Neural cell (in vitro differentiated cells): ENCODE measurements at regions not wholly inside any gene's neighbourhood (a gene's known extent, or its start where the extent isn't known, plus 50 kb on each side); places are given as distances from the start of the nearest gene placed in this dataset.

Experiments
- EP300 ChIP-seq: fragments of 450-650 bp; conservative IDR thresholded peaks from 2 replicates; pipeline ENCODE4 v1.6.1; 2014; ENCODE audit warnings: antibody characterized with exemption, mild to moderate bottlenecking, moderate library complexity; ENCODE audit not compliant: poor library complexity, severe bottlenecking
- EZH2 ChIP-seq: fragments of 200-600, 300-800 bp; shearing (Covaris generic), sonication (generic); IDR thresholded peaks from 2 replicates; pipeline ENCODE4 v1.6.1; 2014; ENCODE audit warnings: antibody characterized with exemption, low read length, borderline replicate concordance, mild to moderate bottlenecking; ENCODE audit not compliant: insufficient read depth, poor library complexity, severe bottlenecking
- POLR2AphosphoS5 ChIP-seq: IDR thresholded peaks from 2 replicates; pipeline ENCODE4 v1.6.1; 2012
- RAD21 ChIP-seq: fragments of 450-650 bp; conservative IDR thresholded peaks from 2 replicates; pipeline ENCODE4 v1.6.1; 2014; ENCODE audit warnings: antibody characterized with exemption, mild to moderate bottlenecking, moderate library complexity
- REST ChIP-seq: IDR thresholded peaks from 2 replicates; pipeline ENCODE4 v1.6.1; 2012; ENCODE audit warnings: borderline replicate concordance
- SMC3 ChIP-seq: fragments of 450-650 bp; conservative IDR thresholded peaks from 2 replicates; pipeline ENCODE4 v1.6.1; 2014; ENCODE audit warnings: antibody characterized with exemption, mild to moderate bottlenecking, moderate library complexity; ENCODE audit not compliant: poor library complexity
- TAF1 ChIP-seq: IDR thresholded peaks from 2 replicates; pipeline ENCODE4 v1.6.1; 2012; ENCODE audit warnings: low read depth
- TF ChIP-seq, protein P1 (sequence below): fragments of 450-650 bp; IDR thresholded peaks from 2 replicates; pipeline ENCODE4 v1.5.1; 2014; ENCODE audit warnings: antibody characterized with exemption, mild to moderate bottlenecking, moderate library complexity; ENCODE audit not compliant: poor library complexity, severe bottlenecking

GRCh38 chr2:51681854-51682253, 649.9 kb upstream of the NRXN1 start:
- TF ChIP-seq, protein P1, sequence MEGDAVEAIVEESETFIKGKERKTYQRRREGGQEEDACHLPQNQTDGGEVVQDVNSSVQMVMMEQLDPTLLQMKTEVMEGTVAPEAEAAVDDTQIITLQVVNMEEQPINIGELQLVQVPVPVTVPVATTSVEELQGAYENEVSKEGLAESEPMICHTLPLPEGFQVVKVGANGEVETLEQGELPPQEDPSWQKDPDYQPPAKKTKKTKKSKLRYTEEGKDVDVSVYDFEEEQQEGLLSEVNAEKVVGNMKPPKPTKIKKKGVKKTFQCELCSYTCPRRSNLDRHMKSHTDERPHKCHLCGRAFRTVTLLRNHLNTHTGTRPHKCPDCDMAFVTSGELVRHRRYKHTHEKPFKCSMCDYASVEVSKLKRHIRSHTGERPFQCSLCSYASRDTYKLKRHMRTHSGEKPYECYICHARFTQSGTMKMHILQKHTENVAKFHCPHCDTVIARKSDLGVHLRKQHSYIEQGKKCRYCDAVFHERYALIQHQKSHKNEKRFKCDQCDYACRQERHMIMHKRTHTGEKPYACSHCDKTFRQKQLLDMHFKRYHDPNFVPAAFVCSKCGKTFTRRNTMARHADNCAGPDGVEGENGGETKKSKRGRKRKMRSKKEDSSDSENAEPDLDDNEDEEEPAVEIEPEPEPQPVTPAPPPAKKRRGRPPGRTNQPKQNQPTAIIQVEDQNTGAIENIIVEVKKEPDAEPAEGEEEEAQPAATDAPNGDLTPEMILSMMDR = no peak
- TF ChIP-seq POLR2AphosphoS5 = no peak
- no peak for TF ChIP-seq RAD21
- no peak for TF ChIP-seq EZH2
- TF ChIP-seq SMC3 = no peak
- no peak for TF ChIP-seq REST
- TF ChIP-seq EP300 = no peak
- no peak for TF ChIP-seq TAF1
